HCT116 (cell line): ENCODE measurements at regions not wholly inside any gene's neighbourhood (a gene's known extent, or its start where the extent isn't known, plus 50 kb on each side); places are given as distances from the start of the nearest gene placed in this dataset.

Experiments
- ATAC-seq: fragments of 200-7000 bp; cut with Tn5 transposase; 2 replicates; pipeline ENCODE4 v1.9.1; 2020; ENCODE audit warnings: mild to moderate bottlenecking, moderate library complexity
- BruUV-seq: library from RNA; stranded (reverse); fragments of 400-500 nt; replicated peaks from 2 replicates; lab custom pipeline; 2021; lab: Mats Ljungman, UMichigan
- CTCF ChIA-PET: fragments of 300-600 bp; sonication (Branson Sonifier 250); formaldehyde crosslinking; loops from one replicate; lab custom pipeline; 2021; ENCODE audit warnings: antibody characterized with exemption; lab: Charles Lee
- POLR2A ChIA-PET: fragments of 300-600, 350-600 bp; sonication (Branson Sonifier 250); formaldehyde crosslinking; loops from one replicate; lab custom pipeline; 2021; ENCODE audit warnings: antibody characterized with exemption; lab: Charles Lee
- RAD21 ChIA-PET, 2 experiments: fragments of 300-600 bp; sonication (Branson Sonifier 250); formaldehyde crosslinking; loops; one replicate each; lab custom pipeline; 2023; ENCODE audit warnings: low total read pairs in 2 of 2; ENCODE audit not compliant: uncharacterized antibody in 2 of 2, unreplicated experiment in 2 of 2, low non-redundant PET in 1 of 2; lab: Charles Lee
- DNase-seq: peaks from one replicate; pipeline ENCODE4 v3.0.0-alpha.2; 2010; ENCODE audit warnings: low read depth, low spot score
- H2AFZ ChIP-seq: fragments of 200-600 bp; shearing (Covaris generic), sonication (generic); 2 replicates; pipeline ENCODE4 v1.6.1; 2017; ENCODE audit warnings: low read depth, mixed run types, mixed read lengths, antibody characterized with exemption, low read length; ENCODE audit not compliant: poor library complexity, severe bottlenecking
- H3K27ac ChIP-seq: 2 replicates; pipeline ENCODE4 v1.5.1; 2012; ENCODE audit warnings: low read depth, low read length
- H3K27me3 ChIP-seq: fragments of 200-600 bp; sonication (generic); 2 replicates; pipeline ENCODE4 v1.6.1; 2016; ENCODE audit warnings: mixed run types, low read length, mixed read lengths; ENCODE audit not compliant: insufficient read depth
- H3K36me3 ChIP-seq, 2 experiments: fragments of 200-500 bp in 1 of 2; fragments of 200-600 bp in 1 of 2; sonication (Bioruptor generic) in 1 of 2; sonication (generic) in 1 of 2; 2 replicates each; pipeline versions ENCODE4 v1.5.1 to v1.6.1; 2014 to 2016; ENCODE audit warnings: low read length in 2 of 2, inconsistent platforms in 1 of 2, mixed read lengths in 1 of 2, mixed run types in 1 of 2; ENCODE audit not compliant: insufficient read depth in 2 of 2, control insufficient read depth in 1 of 2
- H3K4me1 ChIP-seq, 2 experiments: fragments of 200-600 bp in 1 of 2; sonication (generic) in 1 of 2; 2 replicates each; pipeline versions ENCODE4 v1.5.1 to v1.6.1; 2012 to 2017; ENCODE audit warnings: low read length in 2 of 2, inconsistent platforms in 1 of 2, mild to moderate bottlenecking in 1 of 2, mixed read lengths in 1 of 2, mixed run types in 1 of 2, moderate library complexity in 1 of 2; ENCODE audit not compliant: insufficient read depth in 2 of 2, control insufficient read depth in 1 of 2
- H3K4me2 ChIP-seq: fragments of 200-600 bp; sonication (generic); 2 replicates; pipeline ENCODE4 v1.6.1; 2017; ENCODE audit warnings: mixed run types, low read length, mixed read lengths
- H3K4me3 ChIP-seq, 2 experiments: fragments of 200-600 bp in 1 of 2; sonication (generic) in 1 of 2; replicated peaks in 1 of 2; 2 replicates each; pipeline ENCODE4 v1.5.1; 2011 to 2016; ENCODE audit warnings: low read length in 2 of 2, control low read depth in 1 of 2, low read depth in 1 of 2, mild to moderate bottlenecking in 1 of 2, mixed read lengths in 1 of 2, mixed run types in 1 of 2
- H3K79me2 ChIP-seq: fragments of 200-600 bp; sonication (generic); 2 replicates; pipeline ENCODE4 v1.6.1; 2017; ENCODE audit warnings: mild to moderate bottlenecking, mixed run types, low read length, moderate library complexity, mixed read lengths; ENCODE audit not compliant: insufficient read depth
- H3K9ac ChIP-seq: fragments of 200-600 bp; sonication (generic); 2 replicates; pipeline ENCODE4 v1.6.1; 2016; ENCODE audit warnings: low read length, mixed read lengths
- H3K9me2 ChIP-seq: fragments of 200-600 bp; sonication (generic), shearing (Covaris generic); 2 replicates; pipeline ENCODE4 v1.6.1; 2017; ENCODE audit warnings: mixed run types, mild to moderate bottlenecking, moderate library complexity; ENCODE audit not compliant: insufficient read depth
- H3K9me3 ChIP-seq, 2 experiments: fragments of 200-500 bp in 1 of 2; fragments of 200-600 bp in 1 of 2; sonication (Bioruptor generic) in 1 of 2; sonication (generic) in 1 of 2; 2 replicates each; pipeline ENCODE4 v1.6.1; 2014 to 2017; ENCODE audit warnings: low read length in 2 of 2, mixed read lengths in 2 of 2, inconsistent platforms in 1 of 2, low read depth in 1 of 2, mild to moderate bottlenecking in 1 of 2, mixed run types in 1 of 2, moderate library complexity in 1 of 2; ENCODE audit not compliant: control insufficient read depth in 1 of 2, insufficient read depth in 1 of 2
- H4K20me1 ChIP-seq: fragments of 200-600 bp; sonication (generic), shearing (Covaris generic); 2 replicates; pipeline ENCODE4 v1.6.1; 2017; ENCODE audit warnings: mixed run types, mild to moderate bottlenecking, moderate library complexity; ENCODE audit not compliant: insufficient read depth
- CBX3 ChIP-seq: IDR thresholded peaks from 2 replicates; pipeline ENCODE4 v1.6.1; 2012; ENCODE audit warnings: low read depth
- CEBPB ChIP-seq: IDR thresholded peaks from 2 replicates; pipeline ENCODE4 v1.6.1; 2012; ENCODE audit warnings: low read depth
- EGR1 ChIP-seq: IDR thresholded peaks from 2 replicates; pipeline ENCODE4 v1.6.1; 2012; ENCODE audit warnings: low read depth
- ELF1 ChIP-seq: IDR thresholded peaks from 2 replicates; pipeline ENCODE4 v1.6.1; 2012; ENCODE audit warnings: low read depth, borderline replicate concordance
- EZH2 ChIP-seq: fragments of 200-600 bp; sonication (generic); IDR thresholded peaks from 2 replicates; pipeline ENCODE4 v1.6.1; 2017; ENCODE audit warnings: antibody characterized with exemption, mixed run types
- FOSL1 ChIP-seq: IDR thresholded peaks from 2 replicates; pipeline ENCODE4 v1.6.1; 2012; ENCODE audit warnings: low read depth
- POLR2AphosphoS5 ChIP-seq: IDR thresholded peaks from 2 replicates; pipeline ENCODE4 v1.6.1; 2011; ENCODE audit warnings: mild to moderate bottlenecking, low read depth, low read length, moderate library complexity
- RAD21 ChIP-seq: IDR thresholded peaks from 2 replicates; pipeline ENCODE4 v1.6.1; 2012; ENCODE audit warnings: low read depth, mild to moderate bottlenecking
- SIN3A ChIP-seq: IDR thresholded peaks from 2 replicates; pipeline ENCODE4 v1.6.1; 2012; ENCODE audit warnings: low read depth
- SP1 ChIP-seq: IDR thresholded peaks from 2 replicates; pipeline ENCODE4 v1.6.1; 2012; ENCODE audit warnings: low read depth
- TCF7L2 ChIP-seq: IDR thresholded peaks from 2 replicates; pipeline ENCODE4 v1.7.0; 2011; ENCODE audit warnings: borderline replicate concordance, inconsistent platforms; ENCODE audit not compliant: insufficient read depth, insufficient read length; ENCODE audit errors: extremely low read depth
- YY1 ChIP-seq: IDR thresholded peaks from 2 replicates; pipeline ENCODE4 v1.6.1; 2011; ENCODE audit warnings: low read length, low read depth, moderate library complexity, mild to moderate bottlenecking; ENCODE audit not compliant: insufficient replicate concordance; ENCODE audit errors: extremely low read depth
- ZFX ChIP-seq: fragments of 450-650 bp; IDR thresholded peaks from 2 replicates; pipeline ENCODE4 v1.6.1; 2017
- ZNF274 ChIP-seq: fragments of 200-500 bp; sonication (Bioruptor generic); IDR thresholded peaks from 2 replicates; pipeline ENCODE4 v1.6.1; 2014; ENCODE audit warnings: mild to moderate bottlenecking, low read depth, low read length, inconsistent platforms
- intact Hi-C: fragments of 100-400 bp; cut with micrococcal nuclease; formaldehyde crosslinking; loops from 2 replicates; pipeline ENCODE4 v1.10.0; 2022
- TF ChIP-seq, protein P1 (sequence below): IDR thresholded peaks from 2 replicates; pipeline ENCODE4 v1.6.1; 2011; ENCODE audit warnings: mild to moderate bottlenecking, low read length, moderate library complexity; ENCODE audit not compliant: insufficient replicate concordance; ENCODE audit errors: extremely low read depth
- TF ChIP-seq, protein P2 (sequence below): IDR thresholded peaks from 2 replicates; pipeline ENCODE4 v1.6.1; 2012; ENCODE audit warnings: low read depth
- TF ChIP-seq, protein P3 (sequence below): IDR thresholded peaks from 2 replicates; pipeline ENCODE4 v1.6.1; 2012

DNA sequence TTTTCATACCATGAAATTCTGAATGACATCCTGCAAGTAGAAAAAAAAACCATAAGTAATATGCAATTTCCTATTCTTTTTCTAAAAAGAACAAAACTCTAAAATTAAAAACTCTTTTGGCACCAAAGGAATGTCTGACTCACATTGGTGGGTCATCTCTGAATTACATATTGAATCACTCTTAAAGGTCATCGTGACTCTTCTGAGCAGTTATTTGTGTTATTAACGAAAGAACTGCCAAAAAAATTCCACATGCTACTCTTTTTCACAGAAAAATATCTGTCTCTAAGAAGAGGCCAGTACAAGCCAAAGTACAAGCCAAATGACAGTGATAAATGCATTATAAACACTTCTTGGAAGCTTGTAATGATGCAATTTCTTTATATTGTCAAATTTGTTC is 282.2 kb downstream of the GUCY2F start:
- no peak overlapping the region for H2AFZ ChIP-seq
- H3K36me3 ChIP-seq, result no peaks in the 10 kb centered on the region
- CTCF ChIA-PET, result no interaction called here
- no peak overlapping the region for H3K4me3 ChIP-seq
- ATAC-seq (no peak), DNase-seq (no peak)
- no peaks in the 10 kb centered on the region for H3K79me2 ChIP-seq
- H3K9me2 ChIP-seq, result no peaks in the 10 kb centered on the region
- no peaks in the 10 kb centered on the region for H3K9me3 ChIP-seq
- no peaks in the 10 kb centered on the region for H4K20me1 ChIP-seq
- no peak overlapping the region for H3K27ac ChIP-seq
- no peaks in the 10 kb centered on the region for H3K27me3 ChIP-seq
- H3K9ac ChIP-seq, result no peak overlapping the region
- H3K4me1 ChIP-seq, result 0 out of 4 replicates have a peak, but pooled peaks cover 0 to 4% of the 10 kb centered on the region in 2 experiments
- RAD21 ChIA-PET, result no interaction called here
- POLR2A ChIA-PET, result no interaction called here
- TF ChIP-seq TCF7L2 (no peak), EGR1 (no peak), SIN3A (no peak), ZNF274 (no peak), YY1 (no peak), EZH2 (no peak), ZFX (no peak), CBX3 (no peak), SP1 (no peak), RAD21 (no peak)
- BruUV-seq, result no TSS peak
- intact Hi-C loops, result no loop called here
- peak overlapping the region; percentile 19; the same call in 1 of the 2 replicates for H3K4me2 ChIP-seq

DNA sequence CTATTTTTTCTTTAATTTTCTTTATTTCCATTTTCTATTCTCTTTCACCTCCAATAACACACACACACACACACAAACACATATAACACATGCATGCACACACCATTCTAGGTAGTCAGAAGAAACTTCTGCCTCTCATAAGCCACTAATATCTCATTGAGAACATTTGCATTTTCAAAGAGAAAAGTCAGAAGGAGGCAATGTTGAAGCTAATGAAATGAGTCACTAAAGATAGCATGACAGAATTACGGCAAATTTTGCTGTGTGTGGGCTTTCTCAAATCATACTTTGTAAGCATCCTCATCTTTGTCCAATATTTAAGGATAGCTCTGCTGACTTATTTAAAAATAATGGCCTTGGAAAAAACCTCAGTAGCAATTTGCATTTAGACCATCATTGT is 291.3 kb downstream of the GUCY2F start:
- Histone ChIP-seq H2AFZ (no peak overlapping the region), H3K27ac (no peak overlapping the region), H4K20me1 (no peaks in the 10 kb centered on the region), H3K4me3 (no peak overlapping the region), H3K79me2 (no peaks in the 10 kb centered on the region), H3K4me2 (no peak overlapping the region), H3K9me3 (no peaks in the 10 kb centered on the region), H3K36me3 (no peaks in the 10 kb centered on the region), H3K9ac (no peak overlapping the region), H3K9me2 (no peaks in the 10 kb centered on the region), H3K4me1 (no peaks in the 10 kb centered on the region), H3K27me3 (no peaks in the 10 kb centered on the region)
- intact Hi-C loops, result no loop called here
- RAD21 ChIA-PET, result no interaction called here
- no peak for DNase-seq
- CTCF ChIA-PET, result no interaction called here
- POLR2A ChIA-PET, result no interaction called here
- no TSS peak for BruUV-seq
- ATAC-seq, result no peak
- TF ChIP-seq EZH2 (no peak), EGR1 (no peak), ZNF274 (no peak), ELF1 (no peak), FOSL1 (no peak), POLR2AphosphoS5 (no peak), ZFX (no peak), YY1 (no peak), CEBPB (no peak)
- TF ChIP-seq, protein P1, sequence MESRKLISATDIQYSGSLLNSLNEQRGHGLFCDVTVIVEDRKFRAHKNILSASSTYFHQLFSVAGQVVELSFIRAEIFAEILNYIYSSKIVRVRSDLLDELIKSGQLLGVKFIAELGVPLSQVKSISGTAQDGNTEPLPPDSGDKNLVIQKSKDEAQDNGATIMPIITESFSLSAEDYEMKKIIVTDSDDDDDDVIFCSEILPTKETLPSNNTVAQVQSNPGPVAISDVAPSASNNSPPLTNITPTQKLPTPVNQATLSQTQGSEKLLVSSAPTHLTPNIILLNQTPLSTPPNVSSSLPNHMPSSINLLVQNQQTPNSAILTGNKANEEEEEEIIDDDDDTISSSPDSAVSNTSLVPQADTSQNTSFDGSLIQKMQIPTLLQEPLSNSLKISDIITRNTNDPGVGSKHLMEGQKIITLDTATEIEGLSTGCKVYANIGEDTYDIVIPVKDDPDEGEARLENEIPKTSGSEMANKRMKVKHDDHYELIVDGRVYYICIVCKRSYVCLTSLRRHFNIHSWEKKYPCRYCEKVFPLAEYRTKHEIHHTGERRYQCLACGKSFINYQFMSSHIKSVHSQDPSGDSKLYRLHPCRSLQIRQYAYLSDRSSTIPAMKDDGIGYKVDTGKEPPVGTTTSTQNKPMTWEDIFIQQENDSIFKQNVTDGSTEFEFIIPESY, result no peak
- TF ChIP-seq, protein P2, sequence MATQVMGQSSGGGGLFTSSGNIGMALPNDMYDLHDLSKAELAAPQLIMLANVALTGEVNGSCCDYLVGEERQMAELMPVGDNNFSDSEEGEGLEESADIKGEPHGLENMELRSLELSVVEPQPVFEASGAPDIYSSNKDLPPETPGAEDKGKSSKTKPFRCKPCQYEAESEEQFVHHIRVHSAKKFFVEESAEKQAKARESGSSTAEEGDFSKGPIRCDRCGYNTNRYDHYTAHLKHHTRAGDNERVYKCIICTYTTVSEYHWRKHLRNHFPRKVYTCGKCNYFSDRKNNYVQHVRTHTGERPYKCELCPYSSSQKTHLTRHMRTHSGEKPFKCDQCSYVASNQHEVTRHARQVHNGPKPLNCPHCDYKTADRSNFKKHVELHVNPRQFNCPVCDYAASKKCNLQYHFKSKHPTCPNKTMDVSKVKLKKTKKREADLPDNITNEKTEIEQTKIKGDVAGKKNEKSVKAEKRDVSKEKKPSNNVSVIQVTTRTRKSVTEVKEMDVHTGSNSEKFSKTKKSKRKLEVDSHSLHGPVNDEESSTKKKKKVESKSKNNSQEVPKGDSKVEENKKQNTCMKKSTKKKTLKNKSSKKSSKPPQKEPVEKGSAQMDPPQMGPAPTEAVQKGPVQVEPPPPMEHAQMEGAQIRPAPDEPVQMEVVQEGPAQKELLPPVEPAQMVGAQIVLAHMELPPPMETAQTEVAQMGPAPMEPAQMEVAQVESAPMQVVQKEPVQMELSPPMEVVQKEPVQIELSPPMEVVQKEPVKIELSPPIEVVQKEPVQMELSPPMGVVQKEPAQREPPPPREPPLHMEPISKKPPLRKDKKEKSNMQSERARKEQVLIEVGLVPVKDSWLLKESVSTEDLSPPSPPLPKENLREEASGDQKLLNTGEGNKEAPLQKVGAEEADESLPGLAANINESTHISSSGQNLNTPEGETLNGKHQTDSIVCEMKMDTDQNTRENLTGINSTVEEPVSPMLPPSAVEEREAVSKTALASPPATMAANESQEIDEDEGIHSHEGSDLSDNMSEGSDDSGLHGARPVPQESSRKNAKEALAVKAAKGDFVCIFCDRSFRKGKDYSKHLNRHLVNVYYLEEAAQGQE, result no peak
- TF ChIP-seq, protein P3, sequence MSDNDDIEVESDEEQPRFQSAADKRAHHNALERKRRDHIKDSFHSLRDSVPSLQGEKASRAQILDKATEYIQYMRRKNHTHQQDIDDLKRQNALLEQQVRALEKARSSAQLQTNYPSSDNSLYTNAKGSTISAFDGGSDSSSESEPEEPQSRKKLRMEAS, result no peak
